ENCODE measurements at regions not wholly inside any gene's neighbourhood (a gene's known extent, or its start where the extent isn't known, plus 50 kb on each side); places are given as distances from the start of the nearest gene placed in this dataset.

DNA sequence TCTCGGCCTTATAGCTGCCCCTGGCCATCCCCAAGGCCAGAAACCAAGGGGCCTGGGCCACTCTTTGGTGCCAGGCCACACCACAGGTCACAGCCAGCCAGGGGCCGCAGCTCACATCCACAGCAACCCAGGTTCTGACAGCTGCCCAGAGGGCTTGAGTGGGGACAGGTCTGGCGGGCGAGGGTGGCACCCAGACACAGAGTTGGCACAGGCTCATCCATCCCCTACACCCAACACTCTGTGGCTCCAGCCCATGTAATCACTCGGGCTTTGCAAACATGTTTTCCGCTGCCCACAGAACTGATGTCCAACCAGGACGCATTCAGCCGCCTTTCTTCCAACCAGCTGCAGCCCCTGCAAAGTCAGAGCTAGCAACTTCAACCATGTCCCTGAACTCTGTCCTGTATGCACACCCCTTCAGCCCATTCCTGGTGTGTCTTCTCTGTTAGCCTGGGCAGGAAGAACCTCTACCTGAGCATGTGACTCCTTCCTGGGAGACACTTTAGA is 57.7 kb upstream of the PPP2R2D start:
- no peak for DNase-seq

DNA sequence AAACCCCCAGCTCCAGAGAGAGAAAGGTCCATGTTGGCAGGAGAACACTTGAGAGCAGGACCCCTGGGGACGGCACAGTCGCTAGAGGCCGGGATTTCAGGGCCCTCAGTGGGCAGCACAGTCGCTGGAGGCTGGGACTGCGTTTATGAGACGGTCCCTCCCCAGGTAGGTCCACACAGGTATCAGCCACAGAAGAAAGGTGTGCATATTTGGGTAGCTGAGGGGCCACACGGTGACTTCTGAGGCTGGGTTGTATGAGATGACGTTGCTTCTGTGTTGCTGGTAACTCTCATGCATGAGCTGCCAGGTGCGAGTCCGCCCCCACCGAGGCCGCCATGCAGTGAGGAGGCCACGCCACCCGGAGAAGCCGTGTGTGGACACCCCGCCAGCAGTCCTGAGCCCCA is 56.9 kb upstream of the PPP2R2D start:
- DNase-seq, result no peak

DNA sequence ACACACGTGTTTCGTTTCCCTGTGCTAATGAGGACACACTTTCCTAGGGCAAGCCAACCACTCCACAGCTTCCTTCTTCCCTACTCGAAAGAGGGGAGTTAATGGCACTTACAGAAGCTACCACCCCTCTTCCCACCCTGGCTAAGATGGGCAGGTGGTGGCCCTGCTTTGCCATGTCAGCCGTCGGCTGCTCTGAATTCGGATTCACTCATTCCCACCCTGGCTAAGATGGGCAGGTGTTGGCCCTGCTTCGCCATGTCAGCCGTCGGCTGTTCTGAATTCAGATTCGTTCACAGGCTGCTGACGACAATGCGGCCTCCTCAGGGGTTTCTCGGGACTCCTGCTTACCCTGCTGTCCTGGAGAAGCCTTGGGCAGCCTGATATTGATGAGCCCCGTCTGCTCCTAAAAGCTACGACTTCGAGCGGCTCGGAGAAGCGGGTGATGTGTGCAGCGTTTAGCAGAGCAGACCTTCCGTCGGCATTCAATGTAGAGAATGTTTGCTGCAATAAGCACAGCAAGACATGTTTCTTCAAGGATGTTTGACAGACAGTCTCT is 56.2 kb upstream of the PPP2R2D start:
- no peak for DNase-seq

DNA sequence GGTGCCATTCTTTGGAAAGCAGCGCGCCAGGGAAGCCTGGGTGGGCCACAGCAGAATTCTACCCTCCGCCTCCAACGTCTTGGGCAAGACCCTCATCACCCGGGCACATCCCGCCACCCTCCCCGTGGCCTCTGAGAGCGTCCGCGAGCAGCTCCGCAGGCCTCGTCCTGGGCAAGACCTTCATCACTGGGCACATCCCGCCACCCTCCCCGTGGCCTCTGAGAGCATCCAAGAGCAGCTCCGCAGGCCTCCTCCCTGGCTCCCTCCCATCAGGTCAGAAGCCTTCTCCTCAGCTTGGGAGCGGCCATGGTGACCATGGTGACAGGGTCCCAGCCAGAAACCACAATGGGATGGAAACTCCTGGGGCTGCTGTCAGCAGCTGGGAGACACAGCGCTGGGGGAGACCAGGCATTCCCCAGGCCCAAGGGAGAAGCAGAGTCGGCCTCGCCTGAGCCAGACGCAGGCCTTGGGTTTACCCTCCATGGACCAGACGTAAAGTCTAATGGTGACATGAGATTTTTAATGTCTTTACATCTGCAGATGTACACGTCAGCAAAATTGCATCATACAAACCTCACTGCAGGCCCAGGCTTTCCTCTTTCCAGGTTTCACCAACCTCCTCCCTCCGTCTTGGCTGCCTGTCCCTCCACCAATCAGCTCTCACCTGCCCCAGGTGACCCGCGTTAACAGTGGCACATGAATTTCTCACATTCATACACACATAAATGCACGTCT is 55.1 kb upstream of the PPP2R2D start:
- no peak for DNase-seq

DNA sequence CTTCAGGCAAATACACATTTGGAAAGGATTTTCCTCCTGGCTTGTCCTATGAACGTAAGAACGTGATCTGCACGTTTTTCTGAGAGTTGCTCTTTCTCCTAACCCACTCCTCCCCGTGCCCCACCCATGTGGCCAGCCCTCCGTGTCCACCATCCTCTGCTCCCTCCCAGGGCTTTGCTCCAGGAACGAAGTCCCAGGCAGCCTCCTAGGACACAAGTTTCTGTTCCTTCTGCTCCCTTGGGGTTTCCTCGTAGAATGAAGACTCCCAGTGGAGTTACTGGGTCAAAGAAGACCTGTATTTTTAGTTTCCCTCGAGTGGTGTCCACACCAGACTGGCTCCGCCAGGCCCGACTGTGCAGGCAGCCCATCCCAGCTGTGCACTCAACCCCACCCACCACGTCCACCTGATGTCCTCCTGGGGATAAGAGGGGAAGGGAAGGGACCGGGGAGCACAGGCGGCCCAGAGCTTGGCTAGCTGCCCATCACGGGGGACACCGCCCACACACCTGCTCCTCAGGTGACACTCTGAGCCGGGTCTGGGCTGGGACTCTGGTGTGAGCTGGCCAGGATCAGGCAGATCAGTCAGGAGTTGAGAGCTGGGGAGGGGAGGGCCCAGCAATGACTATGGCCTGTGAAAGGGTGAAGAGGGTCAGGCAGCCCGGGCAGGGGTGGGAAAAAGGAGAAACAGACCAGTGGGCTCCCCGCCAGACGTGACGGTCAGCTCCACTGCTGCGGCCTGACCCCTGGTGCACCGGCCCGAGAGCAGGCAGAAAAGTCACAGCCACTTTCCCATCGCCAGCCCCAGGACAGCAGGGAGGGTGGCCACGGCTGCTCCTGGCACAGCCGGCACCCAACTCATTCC is 54.3 kb upstream of the PPP2R2D start:
- DNase-seq, result peak; percentile 15

DNA sequence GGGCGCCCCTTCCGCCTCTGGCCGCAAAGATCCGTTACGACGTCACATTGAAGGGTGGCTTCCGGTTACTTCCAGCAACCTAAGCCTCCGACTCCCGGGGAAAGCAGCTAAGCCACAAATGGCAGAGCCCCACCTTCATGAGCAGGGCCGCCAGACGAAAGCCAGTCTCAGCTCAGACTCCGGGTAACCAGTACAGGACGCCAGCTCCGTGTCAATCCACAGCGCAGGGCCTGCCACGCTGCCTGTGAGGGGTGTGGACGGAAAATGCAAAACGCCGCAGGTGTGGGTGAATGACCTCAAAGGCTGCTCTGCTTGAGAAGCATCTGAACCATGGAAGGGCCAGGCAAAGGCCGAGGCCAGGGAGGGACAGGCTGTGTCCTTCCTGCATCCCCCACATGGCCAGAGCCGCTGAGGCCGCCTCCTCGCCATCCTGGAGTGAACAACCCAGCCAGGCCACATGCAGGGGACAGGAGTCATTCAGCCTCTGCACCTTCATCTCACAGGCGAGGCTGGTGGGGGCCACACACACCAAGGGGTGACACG is 53.5 kb upstream of the PPP2R2D start:
- no peak for DNase-seq

DNA sequence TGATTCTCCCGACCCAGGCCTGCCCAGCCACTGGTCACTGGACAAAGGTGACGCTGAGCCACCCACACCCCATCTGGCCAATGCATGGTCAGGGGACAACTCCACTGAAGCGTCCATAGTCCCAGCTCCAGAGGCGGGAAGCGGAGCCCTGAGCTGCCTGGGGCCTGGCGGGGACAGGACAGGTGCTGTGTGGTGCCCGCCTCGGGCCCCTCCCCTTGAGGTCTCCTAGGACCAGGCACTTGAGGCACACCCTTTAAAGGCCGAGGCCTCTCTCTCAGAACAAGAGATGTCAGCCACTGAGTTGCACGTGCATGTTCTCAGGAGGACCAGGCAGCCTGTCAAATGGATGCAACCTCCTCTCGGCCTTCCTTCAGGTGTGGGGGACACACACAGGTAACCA is 52.5 kb upstream of the PPP2R2D start:
- DNase-seq, result no peak

DNA sequence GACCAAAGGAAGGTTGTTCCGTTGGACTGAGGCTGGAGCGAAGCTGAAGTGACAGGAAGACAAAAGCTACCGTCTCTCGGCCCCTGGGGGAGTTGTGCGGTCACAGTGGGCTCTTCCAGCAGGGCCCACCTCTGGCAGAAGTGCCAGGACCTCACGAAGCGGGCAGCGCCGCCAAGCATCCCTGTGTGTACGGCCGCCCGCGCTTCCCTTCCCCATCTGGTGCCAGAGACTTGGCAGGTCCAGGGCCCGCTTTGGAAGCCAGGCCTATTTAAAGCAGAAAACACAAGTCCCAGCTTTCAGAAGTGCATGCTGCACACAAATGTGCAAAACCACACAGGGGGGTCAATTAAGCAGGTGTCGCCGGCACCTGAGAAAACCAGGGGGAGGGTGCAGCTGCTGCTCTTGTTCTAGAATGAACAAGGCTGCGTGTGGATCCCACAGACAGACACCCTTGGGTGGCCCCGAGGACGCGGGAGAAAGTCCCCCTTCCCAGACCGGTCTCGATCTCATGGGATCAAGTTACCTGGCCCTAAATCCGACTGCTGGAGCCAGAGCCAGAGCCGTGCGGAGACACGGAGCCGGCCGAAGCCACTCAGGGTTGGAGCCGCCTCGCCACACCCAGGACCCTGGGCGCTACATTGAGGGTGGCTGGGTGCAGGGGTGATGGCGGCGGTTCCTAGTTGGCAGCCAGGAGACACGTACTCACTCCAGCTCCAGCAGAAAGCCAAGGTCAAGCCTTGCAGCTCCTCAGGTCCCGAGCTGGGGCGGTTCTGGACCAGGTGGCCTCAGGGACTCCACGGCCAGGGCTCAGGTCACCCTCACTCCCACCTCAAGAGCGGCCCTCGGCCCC is 51.8 kb upstream of the PPP2R2D start:
- DNase-seq, result peak; percentile 41

DNA sequence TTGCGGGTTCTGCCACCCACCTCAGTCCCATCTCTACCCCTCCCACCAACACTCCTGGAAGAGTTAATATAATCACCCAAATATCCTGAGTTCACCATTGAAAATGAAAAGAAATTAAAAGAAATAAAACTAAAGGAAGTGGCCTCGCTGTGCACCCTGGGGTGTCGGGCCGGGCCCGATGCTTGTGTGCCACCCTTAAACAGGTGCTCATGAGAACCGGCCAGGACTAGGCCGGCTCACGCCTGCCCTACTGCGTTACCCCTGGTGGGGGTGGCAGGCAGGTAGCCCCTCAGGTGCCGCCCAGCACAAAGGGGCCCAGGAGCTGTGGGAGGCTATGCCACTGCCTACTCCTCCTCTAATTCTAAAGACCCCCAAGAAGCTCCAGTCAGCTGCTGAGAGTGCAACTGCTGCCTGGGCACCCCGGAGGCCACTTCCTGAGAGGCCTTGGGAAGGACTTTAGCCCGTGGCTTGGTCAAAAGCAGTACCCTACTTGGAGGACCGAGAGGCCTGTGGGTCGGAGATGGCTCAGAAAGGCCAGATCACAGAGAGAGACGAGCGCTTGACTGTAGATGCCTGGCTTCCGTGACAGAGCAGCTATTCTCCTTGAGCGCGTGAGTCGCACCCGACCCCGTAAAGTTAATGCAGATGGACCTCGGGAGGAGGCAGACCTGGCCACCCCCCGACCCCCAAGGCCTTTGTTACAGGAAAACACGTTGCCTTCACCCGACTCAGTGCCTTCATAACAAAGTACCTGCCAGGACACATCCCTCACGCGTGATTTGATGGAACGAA is 51.0 kb upstream of the PPP2R2D start:
- DNase-seq, result no peak

DNA sequence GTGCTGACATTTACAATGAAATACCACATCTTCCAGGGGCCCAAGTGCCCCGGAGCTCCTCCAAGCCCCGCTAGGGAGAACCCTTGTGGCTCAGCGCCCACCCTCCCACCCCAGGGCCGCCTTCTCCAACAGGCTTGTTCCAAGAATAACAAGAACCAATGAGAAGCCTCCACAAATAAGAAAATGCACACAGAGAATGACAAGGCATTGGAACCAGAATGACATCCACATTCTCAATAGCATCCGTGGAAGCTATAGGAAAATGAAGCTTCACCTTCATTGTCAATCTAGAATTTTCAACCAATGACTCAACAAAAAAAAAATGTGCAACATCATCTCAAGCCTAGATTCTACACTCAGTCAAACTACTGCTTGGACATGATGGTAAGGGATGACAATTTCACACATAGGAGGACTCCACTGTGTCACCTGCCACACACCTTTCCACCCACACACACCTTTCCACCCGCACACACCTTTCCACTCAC is 50.4 kb upstream of the PPP2R2D start:
- DNase-seq, result no peak

All from RPMI8226 (cell line).